AG04449 (cell line): ENCODE measurements at regions not wholly inside any gene's neighbourhood (a gene's known extent, or its start where the extent isn't known, plus 50 kb on each side); places are given as distances from the start of the nearest gene placed in this dataset.

Experiments used
- CTCF ChIA-PET: fragments of 350-600 bp; formaldehyde crosslinking; extraction: SDS; loops from one replicate; lab custom pipeline; 2021; ENCODE audit warnings: antibody characterized with exemption; lab: Yijun Ruan, JAX
- POLR2A ChIA-PET: fragments of 400-600, 350-600 bp; formaldehyde crosslinking; extraction: SDS; loops from one replicate; lab custom pipeline; 2020; ENCODE audit warnings: antibody characterized with exemption, inconsistent platforms; lab: Yijun Ruan, JAX
- DNase-seq: peaks from one replicate; pipeline ENCODE4 v3.0.0-alpha.2; 2010; ENCODE audit warnings: low read depth, low spot score
- H3K4me3 ChIP-seq: 2 replicates; pipeline ENCODE4 v1.5.1; 2011; ENCODE audit warnings: low read depth, mild to moderate bottlenecking, control low read depth, low read length
- TF ChIP-seq, protein P1 (sequence below): IDR thresholded peaks from one replicate; pipeline ENCODE4 v1.5.1; 2011; ENCODE audit warnings: mild to moderate bottlenecking, moderate library complexity, low read length, control low read depth, inconsistent platforms; ENCODE audit not compliant: insufficient read depth; ENCODE audit errors: missing control alignments

- H3K4me3 ChIP-seq, result no peak overlapping the region
- TF ChIP-seq, protein P1, sequence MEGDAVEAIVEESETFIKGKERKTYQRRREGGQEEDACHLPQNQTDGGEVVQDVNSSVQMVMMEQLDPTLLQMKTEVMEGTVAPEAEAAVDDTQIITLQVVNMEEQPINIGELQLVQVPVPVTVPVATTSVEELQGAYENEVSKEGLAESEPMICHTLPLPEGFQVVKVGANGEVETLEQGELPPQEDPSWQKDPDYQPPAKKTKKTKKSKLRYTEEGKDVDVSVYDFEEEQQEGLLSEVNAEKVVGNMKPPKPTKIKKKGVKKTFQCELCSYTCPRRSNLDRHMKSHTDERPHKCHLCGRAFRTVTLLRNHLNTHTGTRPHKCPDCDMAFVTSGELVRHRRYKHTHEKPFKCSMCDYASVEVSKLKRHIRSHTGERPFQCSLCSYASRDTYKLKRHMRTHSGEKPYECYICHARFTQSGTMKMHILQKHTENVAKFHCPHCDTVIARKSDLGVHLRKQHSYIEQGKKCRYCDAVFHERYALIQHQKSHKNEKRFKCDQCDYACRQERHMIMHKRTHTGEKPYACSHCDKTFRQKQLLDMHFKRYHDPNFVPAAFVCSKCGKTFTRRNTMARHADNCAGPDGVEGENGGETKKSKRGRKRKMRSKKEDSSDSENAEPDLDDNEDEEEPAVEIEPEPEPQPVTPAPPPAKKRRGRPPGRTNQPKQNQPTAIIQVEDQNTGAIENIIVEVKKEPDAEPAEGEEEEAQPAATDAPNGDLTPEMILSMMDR, result no peak
- DNase-seq, result no peak
- ChIA-PET POLR2A (no interaction called here), CTCF (no interaction called here)
Observed at GRCh38 chr14:49401373-49401772, 184.8 kb downstream of the RPS29 start.

GRCh38 chr14:49396801-49397200 lies 189.4 kb downstream of the RPS29 start:
- CTCF ChIA-PET, result no interaction called here
- DNase-seq, result no peak
- TF ChIP-seq, protein P1, result no peak
- POLR2A ChIA-PET, result no interaction called here
- no peak overlapping the region for H3K4me3 ChIP-seq

- CTCF ChIA-PET, result no interaction called here
- POLR2A ChIA-PET, result no interaction called here
- TF ChIP-seq, protein P1, result no peak
- H3K4me3 ChIP-seq, result no peak overlapping the region
- DNase-seq, result no peak
Observed at GRCh38 chr14:49381778-49382177, 204.4 kb downstream of the RPS29 start.

DNA sequence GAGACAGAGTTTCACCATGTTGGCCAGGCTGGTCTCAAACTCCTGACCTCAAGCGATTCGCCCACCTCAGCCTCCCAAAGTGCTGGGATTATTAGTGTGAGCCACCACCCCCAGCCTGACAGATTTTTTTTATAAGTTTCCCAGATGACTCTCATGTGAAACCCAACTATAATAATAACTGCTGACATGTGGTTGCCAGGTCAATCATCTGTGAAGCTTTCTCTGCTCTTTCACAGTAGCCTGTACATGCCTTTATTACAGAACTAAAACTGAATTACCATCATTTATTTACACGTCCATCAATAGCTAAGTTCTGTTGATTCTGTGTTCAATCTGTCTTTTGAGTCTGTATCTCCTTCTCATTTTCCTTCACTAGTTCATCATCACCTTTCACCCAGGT lies 218.5 kb downstream of the RPS29 start:
- POLR2A ChIA-PET, result no interaction called here
- no peak overlapping the region for H3K4me3 ChIP-seq
- TF ChIP-seq, protein P1, result no peak
- DNase-seq, result no peak
- CTCF ChIA-PET, result no interaction called here

DNA sequence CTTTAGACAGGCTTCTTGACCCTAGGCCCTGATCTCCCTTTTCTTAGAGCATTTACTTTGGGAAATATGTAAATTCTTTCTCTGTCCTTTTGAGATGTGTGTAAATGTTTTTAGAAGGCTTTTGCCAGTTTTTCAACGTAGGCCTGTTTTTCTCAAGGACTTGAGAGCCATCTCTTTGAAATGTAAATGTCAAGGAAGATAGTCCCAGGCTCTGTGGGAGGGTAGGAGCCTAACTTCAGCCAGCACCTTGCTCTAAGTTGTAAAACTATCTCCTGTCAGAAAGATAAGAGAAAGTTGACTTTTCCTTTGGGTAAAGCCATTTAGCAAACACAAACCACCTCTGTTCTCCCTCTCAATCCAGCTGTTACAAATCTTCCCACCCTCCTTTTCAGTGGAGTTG lies 219.8 kb downstream of the RPS29 start:
- no peak overlapping the region for H3K4me3 ChIP-seq
- POLR2A ChIA-PET, result no interaction called here
- DNase-seq, result no peak
- CTCF ChIA-PET, result no interaction called here
- TF ChIP-seq, protein P1, result no peak

DNA sequence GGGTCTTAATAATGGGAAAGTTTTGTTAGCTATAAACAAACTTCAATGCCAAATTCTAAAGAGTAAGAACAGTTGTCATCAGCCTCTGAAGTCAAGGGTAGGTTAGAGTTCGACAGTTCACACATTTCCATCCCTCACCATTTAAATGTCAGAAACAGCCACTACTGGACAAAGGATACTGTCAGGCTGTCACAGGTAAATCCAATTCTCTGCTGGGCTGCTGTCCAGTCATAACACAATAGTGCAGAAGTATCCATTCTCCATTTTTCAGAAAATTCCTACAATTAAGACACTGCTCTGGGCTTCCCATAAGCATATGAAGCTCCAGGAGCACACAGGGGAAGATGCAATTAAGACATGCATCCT lies 221.4 kb downstream of the RPS29 start:
- no peak for DNase-seq
- TF ChIP-seq, protein P1, result no peak
- H3K4me3 ChIP-seq, result no peak overlapping the region
- POLR2A ChIA-PET, result no interaction called here
- CTCF ChIA-PET, result no interaction called here
